Stimulated activated CD4-positive, alpha-beta T cell treated with anti-CD3 and anti-CD28 coated beads, Interleukin-1b, Interleukin-23, amount 100 ng/mL, for 48 hours (primary cell): ENCODE measurements at regions not wholly inside any gene's neighbourhood (a gene's known extent, or its start where the extent isn't known, plus 50 kb on each side); places are given as distances from the start of the nearest gene placed in this dataset.

ENCODE experiments used
- DNase-seq: peaks from one replicate; pipeline ENCODE4 v3.0.0-alpha.2; 2020

GRCh38 chr7:47636081-47636432, 54.1 kb upstream of the TNS3 start:
- DNase-seq: no peak

GRCh38 chr7:47635091-47636080, 53.5 kb upstream of the TNS3 start:
- DNase-seq: no peak

GRCh38 chr7:47634273-47634672, 52.4 kb upstream of the TNS3 start:
- DNase-seq: no peak

- DNase-seq: no peak
These were observed 51.2 kb upstream of the TNS3 start for GRCh38 chr7:47633134-47633533.
